GM20431 (cell line): ENCODE measurements at regions not wholly inside any gene's neighbourhood (a gene's known extent, or its start where the extent isn't known, plus 50 kb on each side); places are given as distances from the start of the nearest gene placed in this dataset.

Experiments used
- in situ Hi-C: fragments of 300-500 bp; cut with MseI, MboI; formaldehyde crosslinking; loops from one replicate; pipeline ENCODE4 v1.15.0; 2020; ENCODE audit warnings: low sequenced_read_pairs; ENCODE audit not compliant: unreplicated experiment

- in situ Hi-C loops: no loop called here
These were observed 1543.5 kb downstream of the AACS start for GRCh38 chr12:126608607-126609175.

- in situ Hi-C loops: no loop called here
These were observed 1551.2 kb downstream of the AACS start for GRCh38 chr12:126616441-126616840.

- in situ Hi-C loops: no loop called here
These were observed 1552.1 kb downstream of the AACS start for GRCh38 chr12:126617312-126617711.

- in situ Hi-C loops: no loop called here
These were observed 1562.4 kb downstream of the AACS start for GRCh38 chr12:126627596-126627995.

DNA sequence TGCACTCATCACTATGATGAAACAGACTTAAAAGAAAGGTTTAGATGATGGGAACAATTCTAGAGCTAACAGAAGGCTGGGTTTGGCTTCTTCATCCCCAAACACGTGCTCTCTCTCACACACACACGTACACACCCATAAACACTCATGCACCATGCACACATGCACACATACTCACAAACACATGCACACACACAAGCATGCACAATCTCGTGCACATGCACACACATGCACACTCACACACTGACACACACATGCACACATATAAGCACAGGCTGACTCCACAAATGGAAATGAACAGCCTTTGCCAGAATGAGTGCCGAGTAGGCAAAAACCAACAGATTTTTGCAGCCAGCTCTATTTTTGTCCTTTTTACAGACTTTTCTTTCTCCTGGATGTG lies 1571.6 kb downstream of the AACS start:
- in situ Hi-C loops: no loop called here

DNA sequence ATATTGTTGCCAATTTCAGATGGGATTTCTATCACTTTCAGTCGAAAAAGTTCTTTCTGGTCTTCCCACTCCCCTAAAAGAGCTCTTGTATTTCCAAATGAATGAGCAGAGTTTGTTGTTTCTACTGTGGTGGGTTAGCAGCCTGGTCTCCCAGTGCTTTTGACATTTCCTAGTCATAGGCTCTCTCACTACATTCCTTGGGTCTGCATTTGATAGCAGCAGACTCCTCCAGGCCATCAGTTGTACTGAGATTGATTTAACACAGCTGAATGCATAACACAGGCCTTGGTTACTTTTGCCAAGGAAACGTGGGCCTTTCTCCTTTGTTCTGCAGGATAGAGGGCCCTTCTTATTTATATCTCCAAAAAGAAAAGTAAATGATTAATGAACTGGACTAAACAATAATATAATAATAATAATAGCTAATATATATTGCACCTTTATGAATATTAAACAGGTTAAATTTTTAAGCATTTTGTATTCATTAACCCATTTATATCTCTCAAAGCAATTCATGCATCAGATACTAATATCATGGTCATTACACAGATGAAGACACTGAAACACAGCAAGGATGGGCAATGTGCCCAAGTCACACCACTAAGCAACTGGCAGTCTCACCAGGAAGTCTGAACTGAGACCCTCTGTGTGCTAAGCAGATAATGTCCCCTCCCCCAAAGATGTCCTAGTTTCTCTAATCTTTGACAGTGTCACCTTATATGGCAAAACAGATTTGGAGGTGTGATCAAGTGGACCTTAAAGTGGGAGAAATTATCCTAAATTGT lies 1579.2 kb downstream of the AACS start:
- in situ Hi-C loops: no loop called here

DNA sequence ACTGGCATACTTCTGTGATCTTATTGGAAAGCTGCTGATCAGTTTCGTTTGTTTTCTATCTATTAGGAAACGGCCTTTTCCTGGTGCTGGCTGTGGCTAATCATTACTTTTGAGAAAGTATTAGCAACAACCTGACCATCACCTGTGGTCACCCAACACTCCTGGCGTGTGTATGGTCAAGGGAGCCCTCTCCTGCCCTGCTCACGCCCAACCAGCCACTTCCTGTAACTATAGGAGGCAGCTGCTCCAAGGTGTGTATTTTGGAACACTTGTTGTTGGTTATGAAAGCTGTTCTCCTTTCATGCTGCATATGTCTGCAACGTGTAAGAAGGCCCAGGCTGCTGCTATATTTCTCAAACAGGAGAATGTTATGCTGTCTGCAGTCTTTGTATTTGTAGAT lies 1582.8 kb downstream of the AACS start:
- in situ Hi-C loops: no loop called here

- in situ Hi-C loops: no loop called here
These were observed 1585.9 kb downstream of the AACS start for GRCh38 chr12:126651133-126651532.

- in situ Hi-C loops: no loop called here
These were observed 1598.3 kb downstream of the AACS start for GRCh38 chr12:126663304-126664094.

DNA sequence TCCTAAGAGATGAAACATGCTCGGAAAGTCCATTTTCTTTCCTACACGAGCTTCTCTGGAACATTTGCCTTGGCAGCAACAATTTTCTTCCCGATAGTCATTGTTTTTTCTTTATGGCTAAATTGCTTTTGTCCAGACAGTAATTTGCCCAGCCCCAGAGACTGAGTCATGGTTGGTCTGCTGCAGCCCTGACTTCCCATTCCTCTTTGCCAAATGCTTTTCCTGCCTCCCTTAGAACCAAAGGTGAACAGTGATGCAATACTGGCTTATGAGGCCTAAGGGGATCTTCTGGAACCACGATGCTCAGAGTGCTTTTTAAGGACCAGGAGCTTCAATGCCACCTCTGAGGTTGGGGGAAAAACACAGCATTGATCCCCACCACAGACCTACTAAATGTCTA lies 1599.6 kb upstream of the TMEM132C start:
- in situ Hi-C loops: no loop called here

- in situ Hi-C loops: no loop called here
These were observed 1598.4 kb upstream of the TMEM132C start for GRCh38 chr12:126668538-126668937.

- in situ Hi-C loops: no loop called here
These were observed 1598.0 kb upstream of the TMEM132C start for GRCh38 chr12:126668961-126669360.

DNA sequence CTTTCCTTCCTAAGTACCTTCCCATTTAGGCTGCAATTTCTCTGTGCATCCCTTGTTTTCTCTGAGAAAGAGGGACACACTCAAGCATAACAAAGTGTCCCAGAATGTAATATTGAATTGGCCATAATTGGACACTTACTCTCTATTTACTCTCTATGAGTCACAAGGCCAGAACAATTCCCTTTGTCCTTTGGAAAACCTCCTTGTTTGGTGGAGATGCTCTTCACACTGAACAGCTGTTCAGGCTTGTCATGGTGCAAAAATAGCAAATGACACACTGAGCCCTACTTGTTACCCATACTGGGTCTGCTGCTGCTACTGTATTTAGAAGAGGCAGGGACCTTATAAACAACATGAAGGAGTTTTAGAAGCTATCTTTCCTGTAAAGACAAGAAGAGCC lies 1590.5 kb upstream of the TMEM132C start:
- in situ Hi-C loops: no loop called here

- in situ Hi-C loops: no loop called here
These were observed 1585.3 kb upstream of the TMEM132C start for GRCh38 chr12:126681676-126682075.

GRCh38 chr12:126684703-126685102 lies 1582.3 kb upstream of the TMEM132C start:
- in situ Hi-C loops: no loop called here

DNA sequence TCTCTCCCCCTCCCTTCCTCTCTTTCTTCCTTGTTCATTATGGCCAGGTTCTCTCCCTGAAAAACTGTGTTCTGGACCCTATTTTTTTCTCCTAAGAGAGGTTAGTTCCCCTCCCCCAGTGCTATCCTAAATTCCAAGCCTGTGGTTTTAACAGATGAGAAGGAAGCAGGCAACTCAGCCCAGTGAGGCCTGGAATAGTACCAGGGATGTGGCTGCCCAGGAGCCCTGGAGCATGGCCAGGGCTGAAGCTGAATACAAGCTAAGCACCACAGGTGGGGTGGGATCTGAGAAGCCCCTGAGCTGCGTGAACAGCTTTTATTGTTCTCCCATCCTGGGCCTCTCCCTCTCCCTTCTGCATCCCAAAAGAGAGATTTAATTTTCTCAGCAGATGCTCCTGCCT lies 1581.3 kb upstream of the TMEM132C start:
- in situ Hi-C loops: no loop called here

GRCh38 chr12:126688556-126688955 lies 1578.4 kb upstream of the TMEM132C start:
- in situ Hi-C loops: no loop called here

GRCh38 chr12:126700096-126700495 lies 1566.9 kb upstream of the TMEM132C start:
- in situ Hi-C loops: no loop called here

- in situ Hi-C loops: no loop called here
These were observed 1562.4 kb upstream of the TMEM132C start for GRCh38 chr12:126704609-126705008.

DNA sequence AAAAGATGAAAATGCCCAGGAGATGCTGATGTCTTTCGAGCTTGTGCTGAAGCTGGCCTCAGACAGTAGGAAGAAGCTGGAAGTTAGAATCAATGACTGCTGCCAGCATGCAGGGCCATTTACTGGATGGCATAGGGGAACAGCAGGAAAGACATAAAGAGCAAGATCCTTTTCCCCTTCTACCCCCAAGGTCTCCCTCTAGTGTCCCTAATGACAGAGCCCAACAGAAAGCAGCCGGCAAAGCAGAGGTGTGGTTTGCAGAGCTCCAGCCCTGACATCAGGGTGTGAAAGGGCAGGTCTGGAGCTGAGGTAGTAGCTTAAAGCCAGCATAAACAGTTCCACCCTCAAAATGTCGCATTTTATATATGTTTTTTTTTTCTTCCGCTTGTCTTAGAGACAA lies 1560.7 kb upstream of the TMEM132C start:
- in situ Hi-C loops: no loop called here

- in situ Hi-C loops: no loop called here
These were observed 1558.5 kb upstream of the TMEM132C start for GRCh38 chr12:126708492-126708896.
